CD4-positive, alpha-beta T cell treated with Interleukin-6 at 100 ng/mL for 8 hours (primary cell): ENCODE measurements at regions not wholly inside any gene's neighbourhood (a gene's known extent, or its start where the extent isn't known, plus 50 kb on each side); places are given as distances from the start of the nearest gene placed in this dataset.
"Not testable (repeated sequence)": the region's sequence is repeated elsewhere in the genome, so short reads cannot be mapped to it uniquely, and the experiment has no call there.

Source experiments
- DNase-seq: peaks from one replicate; pipeline ENCODE4 v3.0.0-alpha.2; 2020; ENCODE audit warnings: mixed read lengths, low spot score

GRCh38 chr9:31236344-31236743 lies 1148.1 kb upstream of the ACO1 start:
- no peak for DNase-seq

- no peak for DNase-seq
Measured at GRCh38 chr9:31243386-31243785, 1141.1 kb upstream of the ACO1 start.

GRCh38 chr9:31248156-31248555 lies 1136.3 kb upstream of the ACO1 start:
- no peak for DNase-seq

GRCh38 chr9:31251386-31251785 lies 1133.1 kb upstream of the ACO1 start:
- DNase-seq: no peak

GRCh38 chr9:31253800-31254762 lies 1130.4 kb upstream of the ACO1 start:
- no peak for DNase-seq

- DNase-seq: no peak
Measured at GRCh38 chr9:31255211-31255610, 1129.2 kb upstream of the ACO1 start.

- DNase-seq: peak; percentile 64
Measured at GRCh38 chr9:31259824-31260223, 1124.6 kb upstream of the ACO1 start.

- DNase-seq: no peak
Measured at GRCh38 chr9:31272456-31273295, 1111.8 kb upstream of the ACO1 start.

- no peak for DNase-seq
Measured at GRCh38 chr9:31275419-31275818, 1109.0 kb upstream of the ACO1 start.

GRCh38 chr9:31290731-31291130 lies 1093.7 kb upstream of the ACO1 start:
- no peak for DNase-seq

GRCh38 chr9:31302620-31303418 lies 1081.6 kb upstream of the ACO1 start:
- DNase-seq: no peak

GRCh38 chr9:31304576-31304975 lies 1079.9 kb upstream of the ACO1 start:
- DNase-seq: no peak

GRCh38 chr9:31314241-31314640 lies 1070.2 kb upstream of the ACO1 start:
- no peak for DNase-seq

- DNase-seq: no peak
Measured at GRCh38 chr9:31320494-31320893, 1063.9 kb upstream of the ACO1 start.

- DNase-seq: no peak
Measured at GRCh38 chr9:31321256-31321655, 1063.2 kb upstream of the ACO1 start.

GRCh38 chr9:31321686-31322085 lies 1062.8 kb upstream of the ACO1 start:
- DNase-seq: no peak

- peak; percentile 40 for DNase-seq
Measured at GRCh38 chr9:31323726-31324444, 1060.6 kb upstream of the ACO1 start.

GRCh38 chr9:31325778-31326177 lies 1058.7 kb upstream of the ACO1 start:
- DNase-seq: no peak

- not testable (repeated sequence) for DNase-seq
Measured at GRCh38 chr9:31326883-31327282, 1057.6 kb upstream of the ACO1 start.

GRCh38 chr9:31334837-31335528 lies 1049.5 kb upstream of the ACO1 start:
- DNase-seq: no peak
